ENCODE measurements at regions not wholly inside any gene's neighbourhood (a gene's known extent, or its start where the extent isn't known, plus 50 kb on each side); places are given as distances from the start of the nearest gene placed in this dataset.

GRCh38 chr5:8601831-8602354 is 732.9 kb downstream of the MTRR start:
- TF ChIP-seq CTCF (IDR thresholded peaks at IDR 0.05; ENCODE audit: low read length), result no peak
- TF ChIP-seq EZH2 (IDR thresholded peaks at IDR 0.05; ENCODE audit: borderline replicate concordance, low read length), result no peak

All from OCI-LY1 (cell line).